Psoas muscle (tissue), 7 donors: ENCODE measurements at regions not wholly inside any gene's neighbourhood (a gene's known extent, or its start where the extent isn't known, plus 50 kb on each side); places are given as distances from the start of the nearest gene placed in this dataset.
A peak's percentile ranks its signal among the peaks of the same experiment; 100 is the strongest.
"Not testable (repeated sequence)": the region's sequence is repeated elsewhere in the genome, so short reads cannot be mapped to it uniquely, and the experiment has no call there.

Source experiments
- ATAC-seq, 4 donors: fragments of 200-7000 bp; cut with Tn5 transposase; one replicate each; pipeline ENCODE4 v1.9.1; 2020; ENCODE audit warnings: moderate library complexity in 3 of 4, mild to moderate bottlenecking in 2 of 4
- DNase-seq, 2 donors: peaks; one replicate each; pipeline ENCODE4 v3.0.0-alpha.2; 2020
- H3K27ac ChIP-seq: fragments of 200-600 bp; one replicate; pipeline ENCODE4 v1.8.0; 2022
- H3K27me3 ChIP-seq, 3 donors: fragments of 200-600 bp in 1 of 3; one replicate each; pipeline versions ENCODE4 v1.6.1 to v1.8.0; 2013 to 2022; ENCODE audit warnings: low read length in 2 of 3, mild to moderate bottlenecking in 2 of 3, moderate library complexity in 1 of 3; ENCODE audit not compliant: insufficient read depth in 3 of 3
- H3K36me3 ChIP-seq, 2 donors: fragments of 200-600 bp in 1 of 2; one replicate each; pipeline versions ENCODE4 v1.6.1 to v1.8.0; 2013 to 2022; ENCODE audit warnings: low read depth in 1 of 2, mild to moderate bottlenecking in 1 of 2, moderate library complexity in 1 of 2; ENCODE audit not compliant: insufficient read depth in 1 of 2
- H3K4me1 ChIP-seq: fragments of 200-600 bp; one replicate; pipeline ENCODE4 v1.8.0; 2022
- H3K4me3 ChIP-seq: fragments of 200-600 bp; one replicate; pipeline ENCODE4 v1.8.0; 2022; ENCODE audit warnings: mild to moderate bottlenecking
- H3K9me3 ChIP-seq: fragments of 200-600 bp; one replicate; pipeline ENCODE4 v1.8.0; 2022
- WGBS, 3 donors: extraction: QIAGEN DNeasy Blood & Tissue Kit; methylation state at CpG; one replicate each; pipeline versions ENCODE4 v1.1.6 to v1.1.7; 2013; 5-methylcytosine and 5-hydroxymethylcytosine counted together
- intact Hi-C, 2 donors: fragments of 100-400 bp; cut with DNase I; formaldehyde crosslinking; loops; one replicate each; pipeline versions ENCODE4 v1.11.0 to v1.14.2; 2022
- donor health status: healthy with polysubstance abuse.
- donor health status: DM: no; HTN: no; CAD: no; lungs with moderate emphysema.
- donor health status: Bipolar disorder and iron deficiency.
- donor health status: healthy.
- donor health status: DM: yes; HTN: yes; CAD: no.
- donor health status: DM: no; HTN: no; CAD: no.
- donor health status: DM: yes; HTN: yes; CAD: no.

- H3K9me3 ChIP-seq, intact Hi-C loops, H3K27me3 ChIP-seq, H3K4me3 ChIP-seq, H3K27ac ChIP-seq, ATAC-seq, H3K4me1 ChIP-seq, H3K36me3 ChIP-seq, DNase-seq: not testable (repeated sequence)
- 76 to 87% methylated on average over 2 of the region's 2 CpGs; no CpG with 5 or more reads in 1 of the 3 donors for WGBS, 3 donors
These were observed 84.4 kb downstream of the SRGAP2 start for GRCh38 chr1:206287759-206288158.

DNA sequence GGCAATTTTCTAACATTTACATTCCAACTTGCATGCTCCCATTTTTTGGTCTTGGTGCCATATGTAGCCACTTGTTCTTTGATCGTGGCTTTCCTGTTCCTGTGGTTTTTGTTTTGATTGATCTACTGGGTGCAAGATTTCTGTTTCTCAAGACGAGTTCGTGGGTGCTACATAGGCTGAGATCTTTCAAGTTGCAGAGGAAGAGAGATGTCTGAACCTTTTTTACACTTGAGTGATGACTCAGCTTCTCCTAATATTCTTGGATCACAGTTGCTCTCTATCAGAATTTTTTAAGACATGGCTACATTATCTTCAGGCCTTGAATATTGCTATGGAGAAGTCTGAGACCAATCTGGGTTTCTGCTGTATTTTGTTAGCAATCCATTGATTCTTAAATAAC lies 85.1 kb downstream of the SRGAP2 start:
- not testable (repeated sequence) for DNase-seq, ATAC-seq
- WGBS, 3 donors: no CpG with 5 or more reads among the region's 3 CpGs

DNA sequence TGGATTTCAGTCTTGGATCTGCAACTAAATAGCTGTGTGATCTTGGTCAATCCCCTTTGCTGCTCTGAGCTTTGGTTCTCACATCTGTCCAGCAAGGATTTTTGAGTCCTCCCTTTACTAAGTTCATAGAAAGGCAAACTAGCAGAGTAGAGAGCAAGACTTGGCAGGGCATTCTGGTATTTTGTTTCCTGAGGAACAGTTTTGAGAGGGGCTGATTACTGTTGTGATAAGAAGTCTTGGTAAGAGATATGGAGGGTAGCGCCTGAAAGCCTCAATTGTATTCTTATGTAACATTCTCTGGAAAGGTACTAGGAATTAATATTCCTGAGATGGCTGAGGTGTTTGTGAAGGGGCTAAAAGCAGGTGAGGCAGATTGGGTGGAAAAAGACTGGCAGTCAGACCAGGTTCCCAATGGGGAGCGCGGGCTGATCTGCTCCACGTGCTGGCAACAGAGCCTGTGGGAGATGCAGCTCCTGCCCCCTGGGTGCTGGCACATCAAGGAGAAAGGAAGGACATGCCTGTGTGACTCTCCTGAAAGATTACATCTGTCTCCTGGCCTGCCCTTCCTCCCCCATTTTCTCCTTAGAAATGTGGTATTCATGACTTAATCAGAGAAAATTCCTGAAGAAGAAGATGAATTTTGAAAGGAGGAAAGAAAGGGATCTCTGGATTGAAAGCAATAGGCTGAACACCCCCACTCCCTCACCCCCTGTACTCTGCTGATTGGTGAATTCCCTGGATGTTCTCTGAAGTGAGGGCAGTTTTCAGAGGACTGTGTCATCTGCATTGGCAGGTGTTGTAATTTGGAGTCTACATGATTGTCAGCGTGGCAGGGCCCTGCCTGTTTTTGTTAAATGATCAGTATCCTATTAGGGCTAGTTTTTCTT lies 94.0 kb downstream of the SRGAP2 start:
- ATAC-seq, intact Hi-C loops, H3K9me3 ChIP-seq, H3K36me3 ChIP-seq, DNase-seq, H3K4me1 ChIP-seq, H3K4me3 ChIP-seq, H3K27me3 ChIP-seq, H3K27ac ChIP-seq: not testable (repeated sequence)
- WGBS, 3 donors: 90% methylated on average over 2 of the region's 5 CpGs; no CpG with 5 or more reads in 2 of the 3 donors

More for the DNA sequence above, 85.1 kb downstream of the SRGAP2 start:
- H3K27ac ChIP-seq, intact Hi-C loops, H3K27me3 ChIP-seq, H3K9me3 ChIP-seq, H3K4me3 ChIP-seq, H3K4me1 ChIP-seq, H3K36me3 ChIP-seq: not testable (repeated sequence)

DNA sequence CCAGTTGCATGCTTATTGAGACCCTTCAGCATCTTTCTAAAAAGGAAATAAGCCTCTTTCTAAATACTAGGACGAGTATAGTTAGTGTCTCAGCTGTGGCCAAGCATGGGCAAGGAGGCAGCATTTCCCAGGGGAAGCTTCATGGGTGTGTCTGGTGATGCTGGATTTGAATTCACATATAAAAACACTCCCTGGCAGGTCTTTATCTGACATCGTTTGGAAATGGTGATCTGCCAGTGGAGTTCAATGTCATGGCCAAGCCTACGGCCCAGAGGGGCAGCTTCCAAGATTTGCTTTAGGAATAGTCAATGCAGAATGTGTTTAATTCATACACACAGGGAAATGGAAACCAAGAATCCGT lies 94.7 kb downstream of the SRGAP2 start:
- H3K27me3 ChIP-seq, H3K4me3 ChIP-seq, DNase-seq, H3K4me1 ChIP-seq, H3K9me3 ChIP-seq, intact Hi-C loops, H3K36me3 ChIP-seq, H3K27ac ChIP-seq, ATAC-seq: not testable (repeated sequence)
- WGBS, 3 donors: 18 to 29% (median 21%) methylated on average over 1 to 2 of the region's 4 CpGs

DNA sequence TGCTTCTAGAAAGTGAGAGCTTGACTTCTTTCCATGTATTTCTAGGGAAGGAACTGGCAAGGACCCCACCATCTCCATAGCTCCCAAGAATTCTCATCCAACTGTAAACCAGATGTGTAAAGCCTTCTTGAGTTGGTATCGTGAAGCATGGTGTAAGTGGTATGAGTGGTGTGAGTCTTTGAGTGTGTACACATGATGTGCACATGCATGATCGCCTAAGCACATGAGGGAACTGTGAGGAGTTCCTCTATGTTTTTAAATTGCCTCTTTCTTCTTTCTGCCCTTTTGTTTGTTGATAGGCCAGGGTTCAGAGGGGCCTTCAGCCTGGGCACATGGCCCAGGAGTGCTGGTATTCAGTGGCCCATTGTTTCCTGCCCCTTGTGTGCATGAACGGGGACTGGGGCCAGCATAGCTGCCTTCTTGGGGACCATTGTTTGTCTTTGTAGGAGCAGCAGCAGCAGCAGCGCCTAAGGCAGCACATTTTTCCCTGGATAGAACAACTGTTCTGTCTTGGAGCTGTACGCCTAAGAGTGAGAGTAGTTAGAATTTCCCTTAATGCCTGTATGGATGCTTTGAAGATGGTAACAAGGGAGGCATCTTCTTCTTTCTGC lies 95.9 kb downstream of the SRGAP2 start:
- DNase-seq, H3K36me3 ChIP-seq, H3K27me3 ChIP-seq, H3K4me3 ChIP-seq, H3K9me3 ChIP-seq, H3K4me1 ChIP-seq, ATAC-seq, intact Hi-C loops, H3K27ac ChIP-seq: not testable (repeated sequence)
- WGBS, 3 donors: 50 to 90% (median 71%) methylated on average over 1 to 3 of the region's 5 CpGs

- ATAC-seq: peak in 2 of 4 donors; percentile 23 to 77
- H3K9me3 ChIP-seq, H3K4me1 ChIP-seq, H3K36me3 ChIP-seq, intact Hi-C loops, DNase-seq, H3K27ac ChIP-seq, H3K4me3 ChIP-seq, H3K27me3 ChIP-seq: not testable (repeated sequence)
- 45% methylated on average over 1 of the region's 2 CpGs; no CpG with 5 or more reads in 2 of the 3 donors for WGBS, 3 donors
These were observed 96.6 kb downstream of the SRGAP2 start for GRCh38 chr1:206299942-206300341.

DNA sequence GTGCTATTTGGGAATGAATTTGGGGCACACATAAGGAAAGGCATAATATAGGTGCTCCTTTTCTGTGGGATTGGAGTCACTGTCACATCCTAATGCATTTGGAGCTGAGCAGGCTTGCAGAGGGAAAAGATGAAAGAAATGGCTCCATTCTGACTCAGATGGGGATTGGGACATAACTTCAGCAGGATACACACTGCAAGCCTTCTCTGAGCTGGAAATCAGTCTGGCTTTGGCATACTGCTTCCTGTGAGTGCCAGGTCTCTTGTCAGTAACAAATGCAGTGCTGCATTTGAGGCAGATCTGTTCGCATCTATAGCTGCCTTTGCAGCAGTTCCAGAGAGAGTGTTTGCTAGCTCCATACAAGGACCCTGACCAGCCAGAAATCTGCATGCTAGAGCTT lies 98.7 kb downstream of the SRGAP2 start:
- H3K4me3 ChIP-seq, H3K9me3 ChIP-seq, intact Hi-C loops, DNase-seq, H3K4me1 ChIP-seq, H3K36me3 ChIP-seq, H3K27ac ChIP-seq, H3K27me3 ChIP-seq: not testable (repeated sequence)
- peak in 3 of 4 donors; percentile 54 to 73 (median 61) for ATAC-seq
- 42 to 63% (median 44%) methylated on average over 1 of the region's 1 CpG for WGBS, 3 donors

DNA sequence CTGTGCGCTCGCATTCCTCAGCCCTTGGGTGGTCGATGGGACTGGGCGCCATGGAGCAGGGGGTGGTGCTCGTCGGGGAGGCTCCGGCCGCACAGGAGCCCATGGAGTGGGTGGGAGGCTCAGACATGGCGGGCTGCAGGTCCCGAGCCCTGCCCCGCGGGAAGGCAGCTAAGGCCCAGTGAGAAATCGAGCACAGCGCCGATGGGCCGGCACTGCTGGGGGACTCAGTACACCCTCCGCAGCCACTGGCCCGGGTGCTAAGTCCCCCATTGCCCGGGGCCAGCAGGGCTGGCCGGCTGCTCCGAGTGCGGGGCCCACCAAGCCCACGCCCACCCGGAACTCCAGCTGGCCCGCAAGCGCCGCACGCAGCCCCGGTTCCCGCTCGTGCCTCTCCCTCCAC lies 104.1 kb downstream of the SRGAP2 start:
- 94% methylated on average over 8 of the region's 31 CpGs; no CpG with 5 or more reads in 2 of the 3 donors for whole genome bisulfite sequencing, 3 donors
- H3K4me3 ChIP-seq, H3K27me3 ChIP-seq, H3K27ac ChIP-seq, intact Hi-C loops, DNase-seq, H3K9me3 ChIP-seq, H3K4me1 ChIP-seq, H3K36me3 ChIP-seq, ATAC-seq: not testable (repeated sequence)

- intact Hi-C loops, DNase-seq, H3K4me3 ChIP-seq, H3K4me1 ChIP-seq, H3K27me3 ChIP-seq, H3K9me3 ChIP-seq, H3K36me3 ChIP-seq, H3K27ac ChIP-seq: not testable (repeated sequence)
- no CpG with 5 or more reads among the region's 2 CpGs for WGBS, 3 donors
- peak in 3 of 4 donors; percentile 35 to 39 (median 37) for ATAC-seq
These were observed 107.6 kb downstream of the SRGAP2 start for GRCh38 chr1:206310948-206311347.

GRCh38 chr1:206311611-206312273 lies 108.4 kb downstream of the SRGAP2 start:
- 10 to 31% (median 20%) methylated on average over 2 of the region's 7 CpGs for WGBS, 3 donors
- ATAC-seq: peak; percentile 93 to 97 (median 96)
- H3K36me3 ChIP-seq: not testable (repeated sequence)

GRCh38 chr1:206312274-206312665 lies 108.9 kb downstream of the SRGAP2 start:
- H3K27me3 ChIP-seq, intact Hi-C loops, H3K36me3 ChIP-seq, H3K4me1 ChIP-seq, DNase-seq, H3K4me3 ChIP-seq, H3K9me3 ChIP-seq, H3K27ac ChIP-seq: not testable (repeated sequence)
- ATAC-seq: peak; percentile 33 to 53 (median 40)
- WGBS, 3 donors: 38 to 51% (median 44%) methylated on average over 4 to 5 of the region's 6 CpGs

More at GRCh38 chr1:206311611-206312273, 108.4 kb downstream of the SRGAP2 start:
- H3K9me3 ChIP-seq, H3K27ac ChIP-seq, H3K4me3 ChIP-seq, H3K4me1 ChIP-seq, H3K27me3 ChIP-seq, intact Hi-C loops: not testable (repeated sequence)
- DNase-seq: peak; percentile 52 to 56
